GM12878 (cell line): ENCODE measurements at regions not wholly inside any gene's neighbourhood (a gene's known extent, or its start where the extent isn't known, plus 50 kb on each side); places are given as distances from the start of the nearest gene placed in this dataset.
A peak's percentile ranks its signal among the peaks of the same experiment; 100 is the strongest.

Source experiments
- ATAC-seq: fragments of 200-7000 bp; cut with Tn5 transposase; 3 replicates; pipeline ENCODE4 v1.9.1; 2020; ENCODE audit warnings: mild to moderate bottlenecking, moderate library complexity
- BruUV-seq: library from RNA; stranded (reverse); fragments of 400-500 nt; replicated peaks from 2 replicates; lab custom pipeline; 2021; lab: Mats Ljungman, UMichigan
- CTCF ChIA-PET: fragments of 300-600 bp; sonication (Branson Sonifier 250); formaldehyde crosslinking; extraction: SDS; loops from one replicate; lab custom pipeline; 2021; ENCODE audit warnings: inconsistent platforms; lab: Yijun Ruan, JAX
- POLR2A ChIA-PET: fragments of 350-600 bp; formaldehyde crosslinking; extraction: SDS; loops from one replicate; lab custom pipeline; 2021; ENCODE audit warnings: inconsistent platforms; lab: Charles Lee
- RAD21 ChIA-PET: fragments of 300-600 bp; sonication (Branson Sonifier 250); formaldehyde crosslinking; loops from one replicate; lab custom pipeline; 2023; ENCODE audit warnings: antibody characterized with exemption; ENCODE audit not compliant: unreplicated experiment; lab: Charles Lee
- SMC1A ChIA-PET: fragments of 300-600 bp; sonication (Branson Sonifier 250); formaldehyde crosslinking; loops from one replicate; lab custom pipeline; 2023; ENCODE audit not compliant: unreplicated experiment, uncharacterized antibody; lab: Charles Lee
- DNase-seq: peaks from one replicate; pipeline ENCODE4 v3.0.0-alpha.2; 2011; ENCODE audit warnings: low read depth, low spot score
- FAIRE-seq: peaks from 3 replicates; lab custom pipeline; 2011; peaks lifted over from hg19 to GRCh38; lab: Jason Lieb, UNC
- H2AFZ ChIP-seq: 2 replicates; pipeline ENCODE4 v1.6.0; 2011; ENCODE audit warnings: low read depth, low read length, control low read depth; ENCODE audit not compliant: control insufficient read depth
- H3K27ac ChIP-seq: 2 replicates; pipeline ENCODE4 v1.5.1; 2011; ENCODE audit warnings: control low read depth; ENCODE audit not compliant: control insufficient read depth, insufficient read depth
- H3K27me3 ChIP-seq, 2 experiments: replicated peaks in 1 of 2; 2 replicates each; pipeline versions ENCODE4 v1.6.0 to v1.6.1; 2011; ENCODE audit warnings: low read length in 1 of 2; ENCODE audit not compliant: control insufficient read depth in 2 of 2, insufficient read depth in 2 of 2
- H3K36me3 ChIP-seq, 2 experiments: 2 replicates each; pipeline ENCODE4 v1.5.1; 2011; ENCODE audit warnings: low read length in 1 of 2; ENCODE audit not compliant: control insufficient read depth in 2 of 2, insufficient read depth in 2 of 2
- H3K4me1 ChIP-seq: 2 replicates; pipeline ENCODE4 v1.6.1; 2011; ENCODE audit warnings: mild to moderate bottlenecking, low read length, moderate library complexity, mixed read lengths; ENCODE audit not compliant: control insufficient read depth, insufficient read depth
- H3K4me2 ChIP-seq: 2 replicates; pipeline ENCODE4 v1.6.0; 2011; ENCODE audit warnings: control low read depth; ENCODE audit not compliant: control insufficient read depth, insufficient read depth
- H3K4me3 ChIP-seq: fragments of 200-600 bp; sonication (generic); 2 replicates; pipeline ENCODE4 v1.5.1; 2016
- H3K79me2 ChIP-seq: 2 replicates; pipeline ENCODE4 v1.6.0; 2011; ENCODE audit warnings: low read length; ENCODE audit not compliant: control insufficient read depth, insufficient read depth
- H3K9ac ChIP-seq: 2 replicates; pipeline ENCODE4 v1.8.0; 2011; ENCODE audit warnings: low read length, control low read depth, mixed read lengths; ENCODE audit not compliant: control insufficient read depth, insufficient read depth
- H3K9me3 ChIP-seq: replicated peaks from 3 replicates; pipeline ENCODE4 v1.5.1; 2011; ENCODE audit warnings: mild to moderate bottlenecking, low read length; ENCODE audit not compliant: control insufficient read depth, insufficient read depth
- H4K20me1 ChIP-seq: 2 replicates; pipeline ENCODE4 v1.6.0; 2011; ENCODE audit not compliant: control insufficient read depth, insufficient read depth
- ATF2 ChIP-seq: IDR thresholded peaks from 2 replicates; pipeline ENCODE4 v1.6.1; 2012; ENCODE audit warnings: low read length, inconsistent platforms
- E2F8 ChIP-seq: fragments of 450-650 bp; IDR thresholded peaks from 2 replicates; pipeline ENCODE4 v1.6.1; 2018; ENCODE audit warnings: mild to moderate bottlenecking, low read depth, moderate library complexity; ENCODE audit not compliant: partially characterized antibody
- EED ChIP-seq: sonication (generic); IDR thresholded peaks from 2 replicates; pipeline ENCODE4 v1.6.1; 2016; ENCODE audit warnings: antibody characterized with exemption, low read depth
- EP300 ChIP-seq, 2 experiments: fragments of 150-350 bp in 1 of 2; IDR thresholded peaks; 2 replicates each; pipeline ENCODE4 v1.6.1; 2011 to 2012; ENCODE audit warnings: low read depth in 2 of 2, low read length in 2 of 2, borderline replicate concordance in 1 of 2, improper control_type of control experiment in 1 of 2, inconsistent platforms in 1 of 2; ENCODE audit not compliant: control insufficient read depth in 1 of 2
- JUNB ChIP-seq: IDR thresholded peaks from 2 replicates; pipeline ENCODE4 v1.6.1; 2016; ENCODE audit warnings: antibody characterized with exemption, mild to moderate bottlenecking
- MEF2B ChIP-seq: fragments of 450-650 bp; IDR thresholded peaks from 2 replicates; pipeline ENCODE4 v1.6.1; 2018; ENCODE audit warnings: mild to moderate bottlenecking, moderate library complexity; ENCODE audit not compliant: partially characterized antibody, poor library complexity, severe bottlenecking
- MYB ChIP-seq: fragments of 150-350 bp; IDR thresholded peaks from 2 replicates; pipeline ENCODE4 v1.6.1; 2014; ENCODE audit warnings: mild to moderate bottlenecking, low read depth, low read length, borderline replicate concordance
- RUNX3 ChIP-seq: IDR thresholded peaks from 2 replicates; pipeline ENCODE4 v1.6.1; 2012; ENCODE audit warnings: low read length, inconsistent platforms
- SPI1 ChIP-seq: IDR thresholded peaks from 2 replicates; pipeline ENCODE4 v1.6.1; 2011; ENCODE audit warnings: low read depth, mild to moderate bottlenecking, low read length, moderate library complexity, borderline replicate concordance; ENCODE audit not compliant: insufficient read depth
- TCF12 ChIP-seq: IDR thresholded peaks from 2 replicates; pipeline ENCODE4 v1.6.1; 2011; ENCODE audit warnings: low read depth, mild to moderate bottlenecking, low read length
- ZNF687 ChIP-seq: fragments of 450-650 bp; IDR thresholded peaks from 2 replicates; pipeline ENCODE4 v1.6.1; 2017; ENCODE audit warnings: mild to moderate bottlenecking, moderate library complexity
- WGBS: methylation state at CpG from one replicate; pipeline ENCODE4 v1.1.6; 2016; ENCODE audit warnings: low lambda C conversion rate; ENCODE audit not compliant: insufficient replicate concordance, insufficient coverage; ENCODE audit errors: missing lambda C conversion rate; 5-methylcytosine and 5-hydroxymethylcytosine counted together
- in situ Hi-C: fragments of 300-500 bp; cut with MboI; formaldehyde crosslinking; loops from 9 replicates; pipeline ENCODE4 v1.14.3; 2018; ENCODE audit warnings: mixed read lengths
- intact Hi-C: fragments of 100-400 bp; cut with micrococcal nuclease; formaldehyde crosslinking; loops from one replicate; pipeline ENCODE4 v1.14.2; 2022; ENCODE audit not compliant: unreplicated experiment
- TF ChIP-seq, protein P1 (sequence below): fragments of 150-350 bp; IDR thresholded peaks from 2 replicates; pipeline ENCODE4 v1.6.1; 2016; ENCODE audit warnings: low read depth, low read length

GRCh38 chr11:123258877-123259276, 63.8 kb upstream of the CLMP start:
- intact Hi-C loops: no loop called here
- no peak overlapping the region for H3K4me3 ChIP-seq
- TF ChIP-seq ZNF687 (no peak), SPI1 (no peak), MYB (no peak), TCF12 (peak; percentile 72; the same call in 1 of the 2 replicates), JUNB (no peak; the same call in 1 of the 2 replicates), EP300 (IDR thresholded peaks at IDR 0.05; ENCODE audit: borderline replicate concordance in 1 of 2, control insufficient read depth in 1 of 2, low read depth in 2 of 2, low read length in 2 of 2) (no peak), ATF2 (peak; percentile 47; the same call in 1 of the 2 replicates), E2F8 (no peak), MEF2B (no peak), RUNX3 (peak; percentile 89), EED (peak; percentile 83)
- TF ChIP-seq, protein P1, sequence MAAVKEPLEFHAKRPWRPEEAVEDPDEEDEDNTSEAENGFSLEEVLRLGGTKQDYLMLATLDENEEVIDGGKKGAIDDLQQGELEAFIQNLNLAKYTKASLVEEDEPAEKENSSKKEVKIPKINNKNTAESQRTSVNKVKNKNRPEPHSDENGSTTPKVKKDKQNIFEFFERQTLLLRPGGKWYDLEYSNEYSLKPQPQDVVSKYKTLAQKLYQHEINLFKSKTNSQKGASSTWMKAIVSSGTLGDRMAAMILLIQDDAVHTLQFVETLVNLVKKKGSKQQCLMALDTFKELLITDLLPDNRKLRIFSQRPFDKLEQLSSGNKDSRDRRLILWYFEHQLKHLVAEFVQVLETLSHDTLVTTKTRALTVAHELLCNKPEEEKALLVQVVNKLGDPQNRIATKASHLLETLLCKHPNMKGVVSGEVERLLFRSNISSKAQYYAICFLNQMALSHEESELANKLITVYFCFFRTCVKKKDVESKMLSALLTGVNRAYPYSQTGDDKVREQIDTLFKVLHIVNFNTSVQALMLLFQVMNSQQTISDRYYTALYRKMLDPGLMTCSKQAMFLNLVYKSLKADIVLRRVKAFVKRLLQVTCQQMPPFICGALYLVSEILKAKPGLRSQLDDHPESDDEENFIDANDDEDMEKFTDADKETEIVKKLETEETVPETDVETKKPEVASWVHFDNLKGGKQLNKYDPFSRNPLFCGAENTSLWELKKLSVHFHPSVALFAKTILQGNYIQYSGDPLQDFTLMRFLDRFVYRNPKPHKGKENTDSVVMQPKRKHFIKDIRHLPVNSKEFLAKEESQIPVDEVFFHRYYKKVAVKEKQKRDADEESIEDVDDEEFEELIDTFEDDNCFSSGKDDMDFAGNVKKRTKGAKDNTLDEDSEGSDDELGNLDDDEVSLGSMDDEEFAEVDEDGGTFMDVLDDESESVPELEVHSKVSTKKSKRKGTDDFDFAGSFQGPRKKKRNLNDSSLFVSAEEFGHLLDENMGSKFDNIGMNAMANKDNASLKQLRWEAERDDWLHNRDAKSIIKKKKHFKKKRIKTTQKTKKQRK: no peak

More at GRCh38 chr11:123258877-123259276, 63.8 kb upstream of the CLMP start:
- ChIA-PET CTCF (interaction anchor here (1.0 to 2.9 kb wide), 4 partner anchors 12 to 148 kb away, joined by 3 to 24 read pairs (median 4); no protein-coding TSS in a partner anchor), POLR2A (no interaction called here), RAD21 (interaction anchor here (0.6 to 1.6 kb wide), 3 partner anchors 12 to 220 kb away, joined by 3 to 6 read pairs (median 3); no protein-coding TSS in a partner anchor), SMC1A (interaction anchor here (1.4 kb wide), 1 partner anchor 12 kb away, joined by 6 read pairs; no protein-coding TSS in a partner anchor)
- H2AFZ ChIP-seq: no peak overlapping the region
- no peaks in the 10 kb centered on the region for H3K36me3 ChIP-seq
- ATAC-seq (no peak; the same call in 1 of the 3 replicates), DNase-seq (no peak), FAIRE-seq (no peak)
- H3K27me3 ChIP-seq: no peaks in the 10 kb centered on the region
- BruUV-seq: no TSS peak
- H3K4me1 ChIP-seq: peaks cover 19% of the 10 kb centered on the region
- H3K9me3 ChIP-seq: peaks cover 9% of the 10 kb centered on the region; the same call in 2 of the 3 replicates
- no peak overlapping the region for H3K4me2 ChIP-seq
- in situ Hi-C loops: no loop called here
- no peak overlapping the region for H3K27ac ChIP-seq
- no peak overlapping the region for H3K9ac ChIP-seq
- 0% methylated on average over 2 of the region's 2 CpGs for WGBS
- no peaks in the 10 kb centered on the region for H3K79me2 ChIP-seq
- no peaks in the 10 kb centered on the region for H4K20me1 ChIP-seq
